PC-9 (cell line): ENCODE measurements at regions not wholly inside any gene's neighbourhood (a gene's known extent, or its start where the extent isn't known, plus 50 kb on each side); places are given as distances from the start of the nearest gene placed in this dataset.

Experiments used
- CTCF ChIP-seq: fragments of 200-600 bp; sonication (generic); conservative IDR thresholded peaks from 2 replicates; pipeline ENCODE4 v1.6.1; 2017; ENCODE audit warnings: mixed run types, antibody characterized with exemption, mild to moderate bottlenecking, moderate library complexity
- EZH2 ChIP-seq: fragments of 200-600 bp; sonication (generic); IDR thresholded peaks from 2 replicates; pipeline ENCODE4 v1.8.0; 2017; ENCODE audit warnings: antibody characterized with exemption, low read depth

DNA sequence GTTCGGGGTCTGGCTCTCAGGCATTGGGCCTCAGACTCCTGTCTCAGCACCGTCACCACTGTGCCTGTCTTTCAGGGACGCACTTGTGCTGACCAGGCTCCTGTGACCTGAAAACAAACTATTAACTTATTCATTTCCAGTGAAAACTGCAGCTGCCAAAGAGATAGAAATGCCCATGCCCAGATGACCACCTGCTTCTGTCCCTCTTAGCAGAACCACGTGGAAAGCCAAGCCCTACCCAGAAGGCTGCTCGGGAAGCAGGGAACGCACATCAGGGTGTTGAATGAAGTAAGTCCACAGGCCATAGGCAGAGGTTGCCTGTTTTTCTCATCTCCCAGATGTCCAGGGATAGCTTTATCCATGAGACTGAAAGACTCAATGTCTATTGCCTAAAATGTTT, 219.3 kb downstream of the EBLN2 start:
- TF ChIP-seq CTCF (no peak), EZH2 (no peak)
